HT-29 (cell line): ENCODE measurements at regions not wholly inside any gene's neighbourhood (a gene's known extent, or its start where the extent isn't known, plus 50 kb on each side); places are given as distances from the start of the nearest gene placed in this dataset.
A peak's percentile ranks its signal among the peaks of the same experiment; 100 is the strongest.

Experiments
- DNase-seq: peaks from one replicate; pipeline ENCODE4 v3.0.0-alpha.2; 2015; ENCODE audit warnings: low spot score

DNA sequence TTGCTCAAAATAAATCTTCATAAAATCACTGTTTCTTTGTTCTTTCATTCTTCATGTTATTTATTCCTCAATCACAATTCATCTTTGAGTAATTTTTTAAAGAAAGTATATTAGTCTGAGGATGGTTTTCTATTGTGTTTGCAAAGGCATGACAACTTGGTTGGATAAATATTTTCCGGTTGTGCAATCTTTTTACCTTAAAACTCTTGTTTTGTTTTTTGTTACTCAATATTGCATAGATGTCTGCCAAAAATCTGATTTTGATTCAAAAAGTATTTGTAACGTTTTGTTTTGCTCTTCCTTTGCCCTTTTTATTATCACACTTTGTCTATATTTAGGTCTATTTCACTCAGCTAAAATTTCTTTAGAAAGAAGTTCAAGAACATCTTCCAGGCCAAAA, 86.2 kb upstream of the SYT1 start:
- DNase-seq: no peak

GRCh38 chr12:78787576-78787975, 77.0 kb upstream of the SYT1 start:
- no peak for DNase-seq

DNA sequence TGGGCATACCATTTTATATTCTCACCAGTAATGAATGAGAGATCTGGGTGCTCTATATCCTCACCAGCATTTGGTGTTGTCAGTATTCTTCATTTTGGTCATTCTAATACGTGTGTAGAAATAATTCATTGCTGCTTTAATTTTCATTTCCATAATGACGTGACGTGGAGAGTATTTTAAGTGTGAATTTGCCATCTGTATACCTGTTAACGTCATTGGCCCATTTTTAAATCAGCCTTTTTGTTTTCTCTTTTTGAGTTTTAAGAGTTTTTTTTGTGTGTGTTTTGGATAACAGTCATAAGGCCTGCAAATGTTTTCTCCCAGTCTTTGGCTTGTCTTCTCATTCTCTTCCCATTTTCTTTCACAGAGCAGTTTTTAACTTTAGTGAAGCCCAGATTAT, 74.4 kb upstream of the SYT1 start:
- no peak for DNase-seq

DNA sequence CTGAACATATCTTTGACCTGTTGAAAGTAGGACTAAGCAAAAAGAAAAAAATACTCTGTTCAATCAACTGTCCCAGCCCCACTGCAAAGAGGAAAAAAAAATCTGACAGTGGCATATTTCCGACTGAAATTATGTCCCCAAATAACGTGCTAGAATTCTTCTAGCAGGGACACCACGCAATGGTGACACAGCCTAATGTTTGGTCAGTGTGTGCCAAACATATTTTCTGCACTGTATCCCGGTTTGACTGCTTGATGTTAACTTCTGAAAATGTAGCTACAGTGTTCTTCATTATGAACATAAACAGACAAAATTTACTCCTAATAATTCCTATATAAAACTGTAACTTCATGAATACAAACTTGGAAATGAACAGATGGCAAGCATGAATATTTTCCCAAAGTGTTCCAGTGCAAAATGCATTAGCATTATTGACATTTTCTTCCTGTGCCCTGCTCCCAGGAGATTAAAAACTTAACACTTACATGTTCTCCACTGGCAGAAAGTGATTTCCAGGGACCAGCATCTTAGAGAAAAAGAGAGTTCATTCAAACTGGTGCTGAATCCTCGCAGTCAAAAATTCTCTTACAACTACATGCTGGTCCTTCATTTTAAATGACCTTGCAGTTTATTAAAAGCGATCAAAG, 72.4 kb upstream of the SYT1 start:
- no peak for DNase-seq

GRCh38 chr12:78793491-78793890, 71.1 kb upstream of the SYT1 start:
- no peak for DNase-seq

GRCh38 chr12:78793982-78794381, 70.6 kb upstream of the SYT1 start:
- no peak for DNase-seq

DNA sequence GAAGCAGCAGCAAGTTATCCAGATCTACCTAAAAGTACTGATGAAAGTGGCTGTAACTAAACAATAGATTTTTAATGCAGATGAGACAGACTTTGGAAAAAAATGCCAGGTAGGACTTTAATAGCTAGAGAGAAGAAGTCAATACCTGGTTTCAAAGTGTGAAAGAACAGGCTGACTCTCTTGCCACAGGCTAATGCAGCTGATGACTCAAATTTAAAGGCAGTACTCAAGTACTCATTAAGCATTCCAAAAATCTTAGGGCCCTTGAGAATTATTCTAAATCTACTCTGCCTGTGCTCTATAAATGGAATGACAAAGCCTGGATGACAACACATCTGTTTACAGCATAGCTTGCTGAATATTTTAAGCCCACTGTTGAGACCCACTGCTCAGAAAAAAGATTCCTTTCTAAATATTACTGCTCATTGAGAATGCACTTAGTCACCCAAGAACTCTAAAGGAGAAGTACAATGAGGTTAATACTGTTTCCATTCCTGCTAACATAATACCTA, 68.6 kb upstream of the SYT1 start:
- no peak for DNase-seq

- DNase-seq: no peak
These were observed 67.2 kb upstream of the SYT1 start for GRCh38 chr12:78797196-78797931.

- DNase-seq: no peak
These were observed 64.9 kb upstream of the SYT1 start for GRCh38 chr12:78799649-78800048.

DNA sequence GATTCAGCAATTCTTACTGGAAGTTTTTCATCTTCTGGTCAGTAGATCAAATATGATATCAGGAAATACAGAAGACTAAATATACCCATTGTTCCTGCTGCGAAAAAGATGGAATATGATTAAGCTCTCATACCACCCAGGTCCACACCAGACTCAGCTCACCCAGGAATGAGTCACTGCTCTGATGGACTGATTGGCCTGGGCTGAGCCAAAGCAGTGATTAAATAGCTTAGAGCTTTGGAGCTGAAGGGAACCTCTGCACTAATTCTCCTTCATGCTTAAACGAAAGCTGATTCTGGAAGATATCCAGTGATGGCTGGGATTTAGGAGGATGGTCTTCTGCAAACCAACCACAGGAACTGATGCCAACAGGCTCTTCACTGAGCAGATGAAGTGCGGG, 62.0 kb upstream of the SYT1 start:
- DNase-seq: peak; percentile 41

DNA sequence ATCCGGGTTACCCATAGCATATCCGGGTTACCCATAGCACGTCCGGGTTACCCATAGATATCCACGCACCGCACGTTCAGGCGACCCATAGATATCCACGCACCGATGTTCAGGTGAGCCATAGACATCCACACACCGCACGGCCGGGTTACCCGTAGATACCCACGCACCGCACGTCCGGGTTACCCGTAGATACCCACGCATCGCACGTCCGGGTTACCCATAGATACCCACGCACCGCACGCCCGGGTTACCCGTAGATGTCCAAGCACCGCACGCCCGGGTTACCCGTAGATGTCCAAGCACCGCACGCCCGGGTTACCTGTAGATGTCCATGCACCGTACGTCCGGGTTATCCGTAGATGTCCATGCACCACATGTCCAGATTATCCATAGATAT, 60.3 kb upstream of the SYT1 start:
- DNase-seq: no peak
